Gastrocnemius medialis (tissue), 4 donors: ENCODE measurements at regions not wholly inside any gene's neighbourhood (a gene's known extent, or its start where the extent isn't known, plus 50 kb on each side); places are given as distances from the start of the nearest gene placed in this dataset.

Source experiments
- ATAC-seq, 2 donors: fragments of 150-250 bp; one replicate each; pipeline ENCODE4 v1.9.1; 2016
- DNase-seq, 2 donors: peaks; one replicate each; pipeline ENCODE4 v3.0.0-alpha.2; 2019
- H3K27ac ChIP-seq, 4 donors: fragments of 200-600 bp; sonication (generic); 1 replicate in 1 of 4; 2 replicates in 3 of 4; pipeline ENCODE4 v1.5.1; 2016 to 2018; ENCODE audit warnings: mild to moderate bottlenecking in 2 of 4, moderate library complexity in 1 of 4
- H3K27me3 ChIP-seq, 3 donors: fragments of 200-600 bp; sonication (generic) in 2 of 3; 1 replicate in 1 of 3; 2 replicates in 2 of 3; pipeline versions ENCODE4 v1.5.1 to v1.6.0; 2016 to 2019; ENCODE audit warnings: mild to moderate bottlenecking in 1 of 3, moderate library complexity in 1 of 3
- H3K36me3 ChIP-seq, 2 donors: fragments of 200-600 bp; sonication (generic) in 1 of 2; one replicate each; pipeline ENCODE4 v1.5.1; 2017 to 2018
- H3K4me1 ChIP-seq, 2 donors: fragments of 200-600 bp; sonication (generic) in 1 of 2; one replicate each; pipeline ENCODE4 v1.5.1; 2016 to 2017; ENCODE audit warnings: mild to moderate bottlenecking in 2 of 2
- H3K4me3 ChIP-seq, 4 donors: fragments of 200-600 bp; sonication (generic) in 3 of 4; 1 replicate in 1 of 4; 2 replicates in 3 of 4; pipeline ENCODE4 v1.5.1; 2016 to 2019; ENCODE audit warnings: mild to moderate bottlenecking in 2 of 4
- H3K9me3 ChIP-seq, 3 donors: fragments of 200-600 bp; sonication (generic) in 2 of 3; 1 replicate in 1 of 3; 2 replicates in 2 of 3; pipeline ENCODE4 v1.5.1; 2016 to 2019
- CTCF ChIP-seq, 5 experiments: fragments of 450-650 bp in 3 of 5; fragments of 200-600 bp in 2 of 5; sonication (generic) in 2 of 5; IDR thresholded peaks in 4 of 5; conservative IDR thresholded peaks in 1 of 5; 1 replicate in 4 of 5; 2 replicates in 1 of 5; pipeline ENCODE4 v1.5.1; 2016 to 2019; ENCODE audit warnings: antibody characterized with exemption in 5 of 5, mild to moderate bottlenecking in 3 of 5, moderate library complexity in 3 of 5
- POLR2A ChIP-seq, 2 donors: fragments of 450-650 bp; IDR thresholded peaks; one replicate each; pipeline ENCODE4 v1.6.1; 2017; ENCODE audit warnings: antibody characterized with exemption in 2 of 2, mild to moderate bottlenecking in 2 of 2, moderate library complexity in 2 of 2
- in situ Hi-C, 4 donors: fragments of 200-750 bp; cut with MboI; loops; one replicate each; pipeline versions ENCODE4 v1.15.0 to v1.8.0; 2017; ENCODE audit warnings: low sequenced_read_pairs in 4 of 4
- intact Hi-C: fragments of 100-400 bp; cut with DNase I; formaldehyde crosslinking; loops from one replicate; pipeline ENCODE4 v1.15.1; 2023; ENCODE audit warnings: low total_unique reads

- ATAC-seq (no peak), DNase-seq (no peak)
- intact Hi-C loops (no loop called here), in situ Hi-C loops (no loop called here)
- no peak overlapping the region for H3K27ac ChIP-seq
- TF ChIP-seq POLR2A (IDR thresholded peaks at IDR 0.05) (no peak), CTCF (IDR thresholded peaks at IDR 0.05 in 4 of 5, conservative IDR thresholded peaks at IDR 0.05 in 1 of 5) (no peak)
- no peak overlapping the region for H3K4me3 ChIP-seq
- H3K27me3 ChIP-seq: no peaks in the 10 kb centered on the region
- H3K4me1 ChIP-seq: no peaks in the 10 kb centered on the region
- no peaks in the 10 kb centered on the region for H3K9me3 ChIP-seq
- H3K36me3 ChIP-seq: no peaks in the 10 kb centered on the region
These were observed 151.0 kb upstream of the SEL1L start for GRCh38 chr14:81684696-81685095.

GRCh38 chr14:81686512-81686911, 152.9 kb upstream of the SEL1L start:
- no peaks in the 10 kb centered on the region for H3K36me3 ChIP-seq
- no peak overlapping the region for H3K4me3 ChIP-seq
- TF ChIP-seq POLR2A (IDR thresholded peaks at IDR 0.05): no peak
- no peak for ATAC-seq
- no peak overlapping the region for H3K27ac ChIP-seq
- in situ Hi-C loops: no loop called here
- H3K4me1 ChIP-seq: no peaks in the 10 kb centered on the region
- intact Hi-C loops: no loop called here
- no peaks in the 10 kb centered on the region for H3K27me3 ChIP-seq
- no peak for DNase-seq
- no peaks in the 10 kb centered on the region for H3K9me3 ChIP-seq

GRCh38 chr14:81691931-81692330, 158.3 kb upstream of the SEL1L start:
- no peak for DNase-seq
- no peak for ATAC-seq
- no peaks in the 10 kb centered on the region for H3K9me3 ChIP-seq
- intact Hi-C loops (no loop called here), in situ Hi-C loops (no loop called here)
- no peaks in the 10 kb centered on the region for H3K27me3 ChIP-seq
- TF ChIP-seq POLR2A (IDR thresholded peaks at IDR 0.05) (no peak), CTCF (IDR thresholded peaks at IDR 0.05 in 4 of 5, conservative IDR thresholded peaks at IDR 0.05 in 1 of 5) (no peak)
- no peak overlapping the region for H3K27ac ChIP-seq
- H3K36me3 ChIP-seq: no peaks in the 10 kb centered on the region
- no peaks in the 10 kb centered on the region for H3K4me1 ChIP-seq
- H3K4me3 ChIP-seq: no peak overlapping the region

- no peak overlapping the region for H3K4me3 ChIP-seq
- no peak for ATAC-seq
- TF ChIP-seq CTCF (IDR thresholded peaks at IDR 0.05 in 4 of 5, conservative IDR thresholded peaks at IDR 0.05 in 1 of 5) (no peak), POLR2A (IDR thresholded peaks at IDR 0.05) (no peak)
- DNase-seq: no peak
- H3K27ac ChIP-seq: no peak overlapping the region
- H3K27me3 ChIP-seq: no peaks in the 10 kb centered on the region
- no peaks in the 10 kb centered on the region for H3K36me3 ChIP-seq
- in situ Hi-C loops: no loop called here
- H3K9me3 ChIP-seq: no peaks in the 10 kb centered on the region
- intact Hi-C loops: no loop called here
- H3K4me1 ChIP-seq: no peaks in the 10 kb centered on the region
These were observed 160.8 kb upstream of the SEL1L start for GRCh38 chr14:81694419-81694818.

GRCh38 chr14:81709681-81710080, 176.0 kb upstream of the SEL1L start:
- H3K9me3 ChIP-seq: no peaks in the 10 kb centered on the region
- no peaks in the 10 kb centered on the region for H3K4me1 ChIP-seq
- DNase-seq (no peak), ATAC-seq (no peak)
- intact Hi-C loops: no loop called here
- H3K4me3 ChIP-seq: no peak overlapping the region
- H3K27me3 ChIP-seq: no peaks in the 10 kb centered on the region
- in situ Hi-C loops: no loop called here
- H3K36me3 ChIP-seq: no peaks in the 10 kb centered on the region
- no peak for TF ChIP-seq CTCF (IDR thresholded peaks at IDR 0.05 in 4 of 5, conservative IDR thresholded peaks at IDR 0.05 in 1 of 5)
- no peak for TF ChIP-seq POLR2A (IDR thresholded peaks at IDR 0.05)
- no peak overlapping the region for H3K27ac ChIP-seq
